ENCODE measurements at regions not wholly inside any gene's neighbourhood (a gene's known extent, or its start where the extent isn't known, plus 50 kb on each side); places are given as distances from the start of the nearest gene placed in this dataset.
"Not testable (repeated sequence)": the region's sequence is repeated elsewhere in the genome, so short reads cannot be mapped to it uniquely, and the experiment has no call there.

DNA sequence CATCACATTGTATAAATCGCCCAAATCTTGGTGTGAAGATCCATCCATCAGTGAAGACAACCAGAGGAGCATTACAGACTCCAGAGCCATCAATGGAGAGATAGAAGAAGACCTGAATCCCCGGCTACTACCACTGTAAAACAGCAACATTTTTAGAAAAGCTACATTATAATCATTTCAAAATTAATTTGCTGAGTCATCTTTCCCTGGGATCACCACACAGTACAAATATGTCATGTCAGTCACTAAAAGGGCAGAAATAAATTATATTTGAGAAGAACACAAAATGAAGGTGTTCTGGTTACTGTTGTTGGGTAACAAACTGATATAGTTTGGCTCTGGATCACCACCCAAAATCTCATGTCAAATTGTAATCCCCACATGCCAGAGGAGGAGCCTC lies 218.5 kb upstream of the STT3B start:
- H3K27me3 ChIP-seq = no peaks in the 10 kb centered on the region
- intact Hi-C loops (cut with DNase I) = no loop called here
- H3K9me3 ChIP-seq = no peaks in the 10 kb centered on the region
- DNase-seq = no peak
- no peaks in the 10 kb centered on the region for H3K36me3 ChIP-seq
- TF ChIP-seq, protein P1, sequence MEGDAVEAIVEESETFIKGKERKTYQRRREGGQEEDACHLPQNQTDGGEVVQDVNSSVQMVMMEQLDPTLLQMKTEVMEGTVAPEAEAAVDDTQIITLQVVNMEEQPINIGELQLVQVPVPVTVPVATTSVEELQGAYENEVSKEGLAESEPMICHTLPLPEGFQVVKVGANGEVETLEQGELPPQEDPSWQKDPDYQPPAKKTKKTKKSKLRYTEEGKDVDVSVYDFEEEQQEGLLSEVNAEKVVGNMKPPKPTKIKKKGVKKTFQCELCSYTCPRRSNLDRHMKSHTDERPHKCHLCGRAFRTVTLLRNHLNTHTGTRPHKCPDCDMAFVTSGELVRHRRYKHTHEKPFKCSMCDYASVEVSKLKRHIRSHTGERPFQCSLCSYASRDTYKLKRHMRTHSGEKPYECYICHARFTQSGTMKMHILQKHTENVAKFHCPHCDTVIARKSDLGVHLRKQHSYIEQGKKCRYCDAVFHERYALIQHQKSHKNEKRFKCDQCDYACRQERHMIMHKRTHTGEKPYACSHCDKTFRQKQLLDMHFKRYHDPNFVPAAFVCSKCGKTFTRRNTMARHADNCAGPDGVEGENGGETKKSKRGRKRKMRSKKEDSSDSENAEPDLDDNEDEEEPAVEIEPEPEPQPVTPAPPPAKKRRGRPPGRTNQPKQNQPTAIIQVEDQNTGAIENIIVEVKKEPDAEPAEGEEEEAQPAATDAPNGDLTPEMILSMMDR (IDR thresholded peaks at IDR 0.05) = no peak
- no peak overlapping the region for H3K9ac ChIP-seq (ENCODE audit: low read depth in 2 of 2, low read length in 2 of 2)
- no peak overlapping the region for H3K27ac ChIP-seq
- H3K4me1 ChIP-seq = no peaks in the 10 kb centered on the region
- H3K4me3 ChIP-seq = no peak overlapping the region

DNA sequence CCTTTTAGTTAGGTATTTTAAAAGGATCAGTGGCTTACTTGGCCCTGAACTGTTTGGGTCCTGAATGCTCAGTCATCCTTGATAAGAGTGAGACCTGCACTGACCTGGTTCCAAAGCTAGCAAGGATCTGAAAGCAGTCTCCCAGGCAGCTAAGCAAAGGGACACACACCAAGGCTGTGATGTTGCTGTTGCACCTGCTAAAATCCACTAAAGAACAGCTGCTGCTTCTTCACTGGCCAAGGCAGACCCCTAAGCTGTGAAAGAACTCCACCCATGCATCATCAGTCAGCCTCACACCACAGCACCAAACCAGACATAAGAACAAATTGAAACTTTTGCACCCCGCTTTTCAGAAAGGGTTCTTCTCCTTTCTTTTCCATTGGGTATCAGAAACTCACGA lies 213.4 kb upstream of the STT3B start:
- intact Hi-C loops (cut with DNase I) = no loop called here
- no peak for DNase-seq
- H3K27ac ChIP-seq = no peak overlapping the region
- no peaks in the 10 kb centered on the region for H3K4me1 ChIP-seq
- no peaks in the 10 kb centered on the region for H3K36me3 ChIP-seq
- H3K9me3 ChIP-seq = no peaks in the 10 kb centered on the region
- no peak overlapping the region for H3K4me3 ChIP-seq
- H3K9ac ChIP-seq (ENCODE audit: low read depth in 2 of 2, low read length in 2 of 2) = no peak overlapping the region
- TF ChIP-seq, protein P1 (IDR thresholded peaks at IDR 0.05) = no peak
- H3K27me3 ChIP-seq = no peaks in the 10 kb centered on the region

DNA sequence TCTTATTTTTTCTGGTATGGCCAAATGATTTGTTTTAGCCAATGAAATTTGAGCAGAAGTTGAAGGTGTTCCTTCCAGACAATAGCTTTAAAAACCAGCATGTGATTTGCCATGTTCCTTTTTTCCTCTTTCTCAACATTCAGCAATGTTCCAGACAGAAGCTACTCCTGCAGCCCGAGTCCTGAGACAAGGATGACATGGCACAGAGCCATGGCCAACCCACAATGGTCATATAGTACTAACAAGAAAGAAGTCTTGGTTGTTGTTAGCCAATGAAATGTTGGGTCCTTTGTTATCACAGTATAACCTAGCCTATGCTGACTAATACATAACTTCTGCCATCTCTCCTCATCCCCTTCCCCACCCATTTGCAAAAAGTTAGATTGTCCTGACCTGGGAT lies 211.1 kb upstream of the STT3B start:
- TF ChIP-seq, protein P1 (IDR thresholded peaks at IDR 0.05) = no peak
- no peaks in the 10 kb centered on the region for H3K36me3 ChIP-seq
- no peak for DNase-seq
- no peak overlapping the region for H3K9ac ChIP-seq (ENCODE audit: low read depth in 2 of 2, low read length in 2 of 2)
- H3K27me3 ChIP-seq = no peaks in the 10 kb centered on the region
- no peak overlapping the region for H3K27ac ChIP-seq
- no peaks in the 10 kb centered on the region for H3K9me3 ChIP-seq
- no peaks in the 10 kb centered on the region for H3K4me1 ChIP-seq
- no peak overlapping the region for H3K4me3 ChIP-seq
- intact Hi-C loops (cut with DNase I) = no loop called here

DNA sequence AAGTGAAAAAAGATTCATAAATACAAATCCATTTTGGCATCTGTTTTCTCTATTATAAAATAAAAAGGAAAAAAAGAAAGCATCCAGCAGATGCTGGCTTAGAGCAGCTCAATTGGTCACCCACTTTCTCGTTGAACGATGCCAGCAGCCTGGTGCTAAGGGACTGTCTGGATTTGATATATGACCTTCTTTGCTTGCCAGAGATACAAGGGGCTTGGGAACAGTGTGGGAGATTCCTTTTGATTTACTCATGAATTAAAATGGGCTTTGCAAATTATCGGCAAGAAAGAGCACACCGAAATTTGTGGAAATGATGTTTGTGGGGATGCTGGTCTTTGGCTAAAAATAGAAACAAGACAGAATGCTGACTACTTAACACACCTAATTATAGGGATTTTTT lies 210.3 kb upstream of the STT3B start:
- H3K27me3 ChIP-seq = no peaks in the 10 kb centered on the region
- H3K9me3 ChIP-seq = no peaks in the 10 kb centered on the region
- TF ChIP-seq, protein P1 (IDR thresholded peaks at IDR 0.05) = no peak
- no peak overlapping the region for H3K27ac ChIP-seq
- no peak for DNase-seq
- no peak overlapping the region for H3K4me3 ChIP-seq
- H3K4me1 ChIP-seq = no peaks in the 10 kb centered on the region
- intact Hi-C loops (cut with DNase I) = no loop called here
- H3K36me3 ChIP-seq = no peaks in the 10 kb centered on the region
- H3K9ac ChIP-seq (ENCODE audit: low read depth in 2 of 2, low read length in 2 of 2) = no peak overlapping the region

DNA sequence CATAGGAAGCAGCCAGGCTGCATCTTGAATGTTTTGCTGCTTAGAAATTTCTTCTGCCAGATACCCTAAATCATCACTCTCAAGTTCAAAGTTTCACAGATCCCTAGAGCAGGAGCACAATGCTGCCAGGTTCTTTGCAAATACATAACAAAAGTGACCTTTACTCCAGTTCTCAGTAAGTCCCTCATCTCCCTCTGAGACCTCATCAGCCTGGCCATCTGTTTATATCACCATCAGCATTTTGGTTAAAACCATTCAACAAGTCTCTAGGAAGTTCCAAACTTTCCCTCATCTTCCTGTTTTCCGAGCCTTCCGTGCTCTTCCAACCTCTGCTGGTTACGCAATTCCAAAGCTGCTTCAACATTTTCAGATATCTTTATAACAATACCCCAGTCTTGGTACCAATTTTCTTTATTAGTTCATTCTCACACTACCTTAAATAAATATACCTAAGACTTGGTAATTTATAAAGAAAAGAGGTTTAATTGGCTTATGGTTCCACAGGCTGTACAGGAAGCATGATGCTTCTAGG lies 204.8 kb upstream of the STT3B start:
- H3K4me3 ChIP-seq; intact Hi-C loops (cut with DNase I); H3K9me3 ChIP-seq; H3K27ac ChIP-seq; H3K27me3 ChIP-seq; DNase-seq; H3K4me1 ChIP-seq; H3K36me3 ChIP-seq; H3K9ac ChIP-seq (ENCODE audit: low read depth in 2 of 2, low read length in 2 of 2): not testable (repeated sequence)

DNA sequence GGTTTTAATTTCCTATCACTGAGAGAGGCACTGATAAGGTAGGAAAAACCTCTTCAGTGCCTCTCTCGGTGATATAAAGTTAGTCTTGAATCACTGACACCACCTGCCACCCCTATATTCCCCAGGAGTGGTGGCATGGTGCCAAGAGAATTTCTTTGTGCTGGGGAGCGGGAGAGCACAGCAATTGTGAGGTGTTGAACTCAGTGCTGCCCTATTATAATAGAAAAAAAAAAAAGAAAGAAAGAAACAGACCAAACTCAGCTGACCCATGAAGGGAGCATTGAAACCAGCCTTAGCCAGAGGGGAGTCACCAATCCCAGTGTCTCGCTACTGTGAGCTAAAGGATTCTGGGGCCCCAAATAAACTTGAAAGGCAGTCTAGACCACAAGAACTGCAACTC lies 201.4 kb upstream of the STT3B start:
- Histone ChIP-seq H3K4me1 (no peaks in the 10 kb centered on the region), H3K9me3 (no peaks in the 10 kb centered on the region), H3K27ac (no peak overlapping the region), H3K36me3 (no peaks in the 10 kb centered on the region), H3K9ac (ENCODE audit: low read depth in 2 of 2, low read length in 2 of 2) (no peak overlapping the region), H3K27me3 (no peaks in the 10 kb centered on the region), H3K4me3 (no peak overlapping the region)
- TF ChIP-seq, protein P1 (IDR thresholded peaks at IDR 0.05) = no peak
- no peak for DNase-seq
- intact Hi-C loops (cut with DNase I) = no loop called here
